Sigmoid colon (tissue), 6 donors: ENCODE measurements at regions not wholly inside any gene's neighbourhood (a gene's known extent, or its start where the extent isn't known, plus 50 kb on each side); places are given as distances from the start of the nearest gene placed in this dataset.

Experiments used
- DNase-seq: peaks from one replicate; pipeline ENCODE4 v3.0.0-alpha.2; 2019
- H3K27ac ChIP-seq, 4 donors: fragments of 200-600 bp; sonication (generic); one replicate each; pipeline ENCODE4 v1.5.1; 2016 to 2019; ENCODE audit warnings: mild to moderate bottlenecking in 1 of 4
- H3K27me3 ChIP-seq, 3 donors: fragments of 200-600 bp; sonication (generic); one replicate each; pipeline ENCODE4 v1.5.1; 2019; ENCODE audit warnings: mild to moderate bottlenecking in 1 of 3
- H3K36me3 ChIP-seq, 4 donors: fragments of 200-600 bp; sonication (generic); one replicate each; pipeline ENCODE4 v1.5.1; 2016 to 2019
- H3K4me1 ChIP-seq, 4 donors: fragments of 200-600 bp; sonication (generic); one replicate each; pipeline ENCODE4 v1.5.1; 2017 to 2019
- H3K4me3 ChIP-seq, 4 donors: fragments of 200-600 bp; sonication (generic); one replicate each; pipeline ENCODE4 v1.5.1; 2017 to 2019; ENCODE audit warnings: mild to moderate bottlenecking in 2 of 4, moderate library complexity in 1 of 4
- H3K9me3 ChIP-seq, 4 donors: fragments of 200-600 bp in 3 of 4; sonication (generic) in 3 of 4; one replicate each; pipeline versions ENCODE4 v1.5.1 to v1.6.1; 2013 to 2019
- CTCF ChIP-seq, 4 experiments: fragments of 450-650 bp in 3 of 4; fragments of 200-600 bp in 1 of 4; IDR thresholded peaks; one replicate each; pipeline ENCODE4 v1.5.1; 2016 to 2019; ENCODE audit warnings: antibody characterized with exemption in 4 of 4, mild to moderate bottlenecking in 3 of 4, moderate library complexity in 2 of 4
- EP300 ChIP-seq, 4 donors: sonication (generic); formaldehyde crosslinking; IDR thresholded peaks; one replicate each; pipeline ENCODE4 v1.6.1; 2017; ENCODE audit warnings: antibody characterized with exemption in 4 of 4
- POLR2A ChIP-seq, 2 donors: fragments of 450-650 bp; IDR thresholded peaks; one replicate each; pipeline ENCODE4 v1.6.1; 2016; ENCODE audit warnings: antibody characterized with exemption in 2 of 2, mild to moderate bottlenecking in 2 of 2, moderate library complexity in 2 of 2
- POLR2AphosphoS5 ChIP-seq, 4 donors: sonication (generic); formaldehyde crosslinking; IDR thresholded peaks; one replicate each; pipeline ENCODE4 v1.6.1; 2017; ENCODE audit warnings: antibody characterized with exemption in 4 of 4
- WGBS, 2 donors: extraction: QIAGEN DNeasy Blood & Tissue Kit; methylation state at CpG; one replicate each; pipeline ENCODE4 v1.1.7; 2013; 5-methylcytosine and 5-hydroxymethylcytosine counted together
- intact Hi-C: fragments of 100-400 bp; cut with DNase I; formaldehyde crosslinking; loops from one replicate; pipeline ENCODE4 v1.15.1; 2023
- donor health status: healthy with polysubstance abuse.
- donor health status: healthy.

- Histone ChIP-seq H3K4me3 (no peak overlapping the region), H3K27ac (no peak overlapping the region), H3K27me3 (no peaks in the 10 kb centered on the region), H3K9me3 (no peaks in the 10 kb centered on the region), H3K4me1 (peaks cover 0 to 23% (median 3%) of the 10 kb centered on the region in 4 donors), H3K36me3 (no peaks in the 10 kb centered on the region)
- no peak for DNase-seq
- 93 to 94% methylated on average over 2 of the region's 2 CpGs for WGBS, 2 donors
- intact Hi-C loops = no loop called here
- TF ChIP-seq POLR2AphosphoS5 (IDR thresholded peaks at IDR 0.05) (no peak), EP300 (IDR thresholded peaks at IDR 0.05) (no peak), POLR2A (IDR thresholded peaks at IDR 0.05) (no peak)
These were observed 61.7 kb upstream of the TMEM17 start for GRCh38 chr2:62567669-62568068.

- Histone ChIP-seq H3K4me3 (no peak overlapping the region), H3K36me3 (no peaks in the 10 kb centered on the region), H3K27me3 (no peaks in the 10 kb centered on the region), H3K4me1 (peaks cover 0 to 23% (median 3%) of the 10 kb centered on the region in 4 donors), H3K27ac (no peak overlapping the region), H3K9me3 (no peaks in the 10 kb centered on the region)
- 53 to 75% methylated on average over 1 of the region's 1 CpG for WGBS, 2 donors
- DNase-seq = no peak
- intact Hi-C loops = no loop called here
- TF ChIP-seq CTCF (IDR thresholded peaks at IDR 0.05) (no peak), POLR2A (IDR thresholded peaks at IDR 0.05) (no peak), POLR2AphosphoS5 (IDR thresholded peaks at IDR 0.05) (no peak)
These were observed 60.9 kb upstream of the TMEM17 start for GRCh38 chr2:62566847-62567246.

GRCh38 chr2:62565309-62565908 is 59.4 kb upstream of the TMEM17 start:
- no peak overlapping the region for H3K4me3 ChIP-seq
- DNase-seq = no peak
- no peak overlapping the region for H3K27ac ChIP-seq
- TF ChIP-seq EP300 (IDR thresholded peaks at IDR 0.05) (no peak), CTCF (IDR thresholded peaks at IDR 0.05) (no peak), POLR2A (IDR thresholded peaks at IDR 0.05) (no peak), POLR2AphosphoS5 (IDR thresholded peaks at IDR 0.05) (no peak)
- intact Hi-C loops = no loop called here
- no peaks in the 10 kb centered on the region for H3K36me3 ChIP-seq
- H3K4me1 ChIP-seq = peaks cover 0 to 17% (median 3%) of the 10 kb centered on the region in 4 donors
- no peaks in the 10 kb centered on the region for H3K27me3 ChIP-seq
- whole genome bisulfite sequencing, 2 donors = 81 to 87% methylated on average over 3 of the region's 3 CpGs
- H3K9me3 ChIP-seq = no peaks in the 10 kb centered on the region

GRCh38 chr2:62564380-62565137 is 58.6 kb upstream of the TMEM17 start:
- H3K4me3 ChIP-seq = no peak overlapping the region
- no peak for DNase-seq
- TF ChIP-seq POLR2A (IDR thresholded peaks at IDR 0.05) = no peak
- no peak for TF ChIP-seq CTCF (IDR thresholded peaks at IDR 0.05)
- peaks cover 0 to 17% (median 3%) of the 10 kb centered on the region in 4 donors for H3K4me1 ChIP-seq
- intact Hi-C loops = no loop called here
- H3K9me3 ChIP-seq = no peaks in the 10 kb centered on the region
- H3K27me3 ChIP-seq = no peaks in the 10 kb centered on the region
- no peak overlapping the region for H3K27ac ChIP-seq
- WGBS, 2 donors = 80 to 90% methylated on average over 4 of the region's 4 CpGs
- H3K36me3 ChIP-seq = no peaks in the 10 kb centered on the region

- 97 to 98% methylated on average over 4 of the region's 4 CpGs for WGBS, 2 donors
- no peak for DNase-seq
- TF ChIP-seq CTCF (IDR thresholded peaks at IDR 0.05) (no peak), EP300 (IDR thresholded peaks at IDR 0.05) (no peak), POLR2A (IDR thresholded peaks at IDR 0.05) (no peak), POLR2AphosphoS5 (IDR thresholded peaks at IDR 0.05) (no peak)
- H3K9me3 ChIP-seq = no peaks in the 10 kb centered on the region
- no peaks in the 10 kb centered on the region for H3K27me3 ChIP-seq
- no peak overlapping the region for H3K27ac ChIP-seq
- H3K4me1 ChIP-seq = peaks cover 0 to 5% (median 3%) of the 10 kb centered on the region in 4 donors
- intact Hi-C loops = no loop called here
- no peaks in the 10 kb centered on the region for H3K36me3 ChIP-seq
- H3K4me3 ChIP-seq = no peak overlapping the region
These were observed 55.6 kb upstream of the TMEM17 start for GRCh38 chr2:62561586-62561985.
